HG02970 (cell line): ENCODE measurements at regions not wholly inside any gene's neighbourhood (a gene's known extent, or its start where the extent isn't known, plus 50 kb on each side); places are given as distances from the start of the nearest gene placed in this dataset.
"Not testable (repeated sequence)": the region's sequence is repeated elsewhere in the genome, so short reads cannot be mapped to it uniquely, and the experiment has no call there.

Source experiments
- ATAC-seq: cut with Tn5 transposase; IDR thresholded peaks from one replicate; pipeline ENCODE4 v1.9.1; 2021; ENCODE audit warnings: mild to moderate bottlenecking, moderate library complexity, moderate number of reproducible peaks; ENCODE audit not compliant: unreplicated experiment, low FRiP score

- ATAC-seq = not testable (repeated sequence)
These were observed 639.6 kb downstream of the TP53TG3F start for GRCh38 chr16:34099028-34099427.
